CD4-positive, CD25-positive, alpha-beta regulatory T cell (primary cell): ENCODE measurements at regions not wholly inside any gene's neighbourhood (a gene's known extent, or its start where the extent isn't known, plus 50 kb on each side); places are given as distances from the start of the nearest gene placed in this dataset.
A peak's percentile ranks its signal among the peaks of the same experiment; 100 is the strongest.
"Not testable (repeated sequence)": the region's sequence is repeated elsewhere in the genome, so short reads cannot be mapped to it uniquely, and the experiment has no call there.

Experiments used
- ATAC-seq, 2 donors: fragments of 150-1000 bp; cut with Tn5 transposase; one replicate each; pipeline ENCODE4 v1.10.0; 2021; ENCODE audit warnings: low read depth in 2 of 2, moderate number of reproducible peaks in 2 of 2, moderate library complexity in 1 of 2
- DNase-seq, 3 donors: peaks; one replicate each; pipeline versions ENCODE4 v3.0.0 to v3.0.0-alpha.2; 2012 to 2022; ENCODE audit warnings: mixed read lengths in 1 of 3
- H3K27ac ChIP-seq: one replicate; pipeline ENCODE4 v1.7.0; 2013; ENCODE audit warnings: mild to moderate bottlenecking, low read length; ENCODE audit not compliant: insufficient read depth, poor library complexity, severe bottlenecking
- H3K27me3 ChIP-seq: one replicate; pipeline ENCODE4 v1.7.0; 2013; ENCODE audit warnings: low read length; ENCODE audit not compliant: control insufficient read depth, insufficient read depth
- H3K36me3 ChIP-seq: one replicate; pipeline ENCODE4 v1.7.0; 2013; ENCODE audit warnings: mild to moderate bottlenecking, low read length, moderate library complexity; ENCODE audit not compliant: control insufficient read depth, insufficient read depth
- H3K4me1 ChIP-seq: 2 replicates; pipeline ENCODE4 v1.7.0; 2013; ENCODE audit warnings: mild to moderate bottlenecking, low read length; ENCODE audit not compliant: insufficient read depth, control insufficient read depth, poor library complexity, severe bottlenecking
- H3K4me3 ChIP-seq: one replicate; pipeline ENCODE4 v1.7.0; 2013; ENCODE audit warnings: low read depth, mild to moderate bottlenecking, low read length, moderate library complexity
- H3K9me3 ChIP-seq, 2 experiments: 1 replicate in 1 of 2; 2 replicates in 1 of 2; pipeline ENCODE4 v1.7.0; 2013; ENCODE audit warnings: low read length in 2 of 2, mild to moderate bottlenecking in 1 of 2, moderate library complexity in 1 of 2; ENCODE audit not compliant: control insufficient read depth in 2 of 2
- H3K27ac Mint-ChIP-seq, 3 donors: one replicate each; pipeline ENCODE4 v1.8.0; 2020 to 2022; ENCODE audit warnings: mild to moderate bottlenecking in 3 of 3, mixed read lengths in 3 of 3, moderate library complexity in 2 of 3
- H3K27me3 Mint-ChIP-seq: one replicate; pipeline ENCODE4 v1.8.0; 2022; ENCODE audit warnings: mild to moderate bottlenecking, mixed read lengths
- H3K36me3 Mint-ChIP-seq: one replicate; pipeline ENCODE4 v1.8.0; 2020; ENCODE audit warnings: mixed read lengths
- H3K4me1 Mint-ChIP-seq, 4 donors: one replicate each; pipeline ENCODE4 v1.8.0; 2020 to 2022; ENCODE audit warnings: mixed read lengths in 4 of 4, mild to moderate bottlenecking in 1 of 4
- H3K4me3 Mint-ChIP-seq, 4 donors: one replicate each; pipeline ENCODE4 v1.8.0; 2020 to 2022; ENCODE audit warnings: mild to moderate bottlenecking in 4 of 4, mixed read lengths in 4 of 4, moderate library complexity in 3 of 4
- H3K9me3 Mint-ChIP-seq, 7 donors: one replicate each; pipeline ENCODE4 v1.8.0; 2020 to 2022; ENCODE audit warnings: mixed read lengths in 7 of 7, mild to moderate bottlenecking in 3 of 7, moderate library complexity in 2 of 7

- DNase-seq, result no peak
- H3K36me3 Mint-ChIP-seq, result no peaks in the 10 kb centered on the region
Observed at GRCh38 chr2:195238379-195238778, 418.6 kb upstream of the SLC39A10 start.

GRCh38 chr2:195228547-195228946 is 428.5 kb upstream of the SLC39A10 start:
- DNase-seq, H3K4me3 ChIP-seq, H3K27ac Mint-ChIP-seq, H3K4me3 Mint-ChIP-seq, H3K36me3 Mint-ChIP-seq, H3K27me3 Mint-ChIP-seq, H3K4me1 Mint-ChIP-seq, H3K4me1 ChIP-seq, H3K9me3 ChIP-seq, H3K27ac ChIP-seq, H3K27me3 ChIP-seq, H3K36me3 ChIP-seq, ATAC-seq: not testable (repeated sequence)
- H3K9me3 Mint-ChIP-seq, result peaks cover 0 to 17% (median 3%) of the 10 kb centered on the region in 7 donors

More at GRCh38 chr2:195238379-195238778, 418.6 kb upstream of the SLC39A10 start:
- Histone ChIP-seq H3K4me3 (no peak overlapping the region), H3K4me1 (no peaks in the 10 kb centered on the region), H3K27ac (no peak overlapping the region), H3K9me3 (no peaks in the 10 kb centered on the region), H3K27me3 (peaks cover 3% of the 10 kb centered on the region), H3K36me3 (no peaks in the 10 kb centered on the region)
- H3K9me3 Mint-ChIP-seq, result peaks cover 0 to 6% (median 0%) of the 10 kb centered on the region in 7 donors
- ATAC-seq, result no peak
- no peaks in the 10 kb centered on the region for H3K27me3 Mint-ChIP-seq
- H3K27ac Mint-ChIP-seq, result no peak overlapping the region
- H3K4me3 Mint-ChIP-seq, result no peak overlapping the region
- H3K4me1 Mint-ChIP-seq, result peaks cover 0 to 4% (median 1%) of the 10 kb centered on the region in 4 donors

- Mint-ChIP-seq H3K36me3 (no peaks in the 10 kb centered on the region), H3K27me3 (peaks cover 12% of the 10 kb centered on the region), H3K4me1 (peaks cover 0 to 4% (median 0%) of the 10 kb centered on the region in 4 donors), H3K27ac (no peak overlapping the region), H3K9me3 (peaks cover 0 to 3% (median 0%) of the 10 kb centered on the region in 7 donors), H3K4me3 (no peak overlapping the region)
- Histone ChIP-seq H3K27me3 (no peaks in the 10 kb centered on the region), H3K4me3 (no peak overlapping the region), H3K27ac (no peak overlapping the region), H3K9me3 (no peaks in the 10 kb centered on the region), H3K36me3 (no peaks in the 10 kb centered on the region), H3K4me1 (no peaks in the 10 kb centered on the region)
- no peak for ATAC-seq
- no peak for DNase-seq
Observed at GRCh38 chr2:195214072-195214471, 443.0 kb upstream of the SLC39A10 start.

- Mint-ChIP-seq H3K9me3 (peaks cover 0 to 3% (median 0%) of the 10 kb centered on the region in 7 donors), H3K27ac (no peak overlapping the region), H3K36me3 (no peaks in the 10 kb centered on the region), H3K4me1 (peaks cover 0 to 4% (median 0%) of the 10 kb centered on the region in 4 donors), H3K4me3 (no peak overlapping the region), H3K27me3 (peaks cover 12% of the 10 kb centered on the region)
- Histone ChIP-seq H3K27me3 (no peaks in the 10 kb centered on the region), H3K27ac (no peak overlapping the region), H3K4me1 (no peaks in the 10 kb centered on the region), H3K9me3 (no peaks in the 10 kb centered on the region), H3K36me3 (no peaks in the 10 kb centered on the region), H3K4me3 (no peak overlapping the region)
- DNase-seq (no peak), ATAC-seq (no peak)
Observed at GRCh38 chr2:195212586-195212985, 444.4 kb upstream of the SLC39A10 start.

- ATAC-seq (peak in 1 of 2 donors; percentile 58), DNase-seq (peak in 1 of 3 donors; percentile 39)
- Histone ChIP-seq H3K27me3 (no peaks in the 10 kb centered on the region), H3K4me3 (no peak overlapping the region), H3K9me3 (no peaks in the 10 kb centered on the region), H3K27ac (no peak overlapping the region), H3K36me3 (no peaks in the 10 kb centered on the region), H3K4me1 (no peaks in the 10 kb centered on the region)
- Mint-ChIP-seq H3K27ac (no peak overlapping the region), H3K9me3 (peaks cover 0 to under 1% (median 0%) of the 10 kb centered on the region in 7 donors), H3K27me3 (peaks cover 3% of the 10 kb centered on the region), H3K4me1 (peaks cover 8 to 14% (median 12%) of the 10 kb centered on the region in 4 donors), H3K4me3 (no peak overlapping the region), H3K36me3 (no peaks in the 10 kb centered on the region)
Observed at GRCh38 chr2:195202163-195202845, 454.7 kb upstream of the SLC39A10 start.

- H3K27ac ChIP-seq, result no peak overlapping the region
- Mint-ChIP-seq H3K4me3 (no peak overlapping the region), H3K9me3 (no peaks in the 10 kb centered on the region), H3K4me1 (peaks cover 8 to 14% (median 12%) of the 10 kb centered on the region in 4 donors), H3K27me3 (peaks cover 7% of the 10 kb centered on the region), H3K27ac (no peak overlapping the region), H3K36me3 (no peaks in the 10 kb centered on the region)
- H3K4me3 ChIP-seq, result no peak overlapping the region
- no peaks in the 10 kb centered on the region for H3K9me3 ChIP-seq
- no peaks in the 10 kb centered on the region for H3K36me3 ChIP-seq
- DNase-seq (no peak), ATAC-seq (no peak)
- no peaks in the 10 kb centered on the region for H3K4me1 ChIP-seq
- H3K27me3 ChIP-seq, result no peaks in the 10 kb centered on the region
Observed at GRCh38 chr2:195199864-195200263, 457.2 kb upstream of the SLC39A10 start.

GRCh38 chr2:195181059-195181705 is 475.8 kb upstream of the SLC39A10 start:
- Mint-ChIP-seq H3K36me3 (no peaks in the 10 kb centered on the region), H3K27ac (no peak overlapping the region), H3K9me3 (peaks cover 0 to 2% (median 0%) of the 10 kb centered on the region in 7 donors), H3K4me3 (no peak overlapping the region), H3K27me3 (no peaks in the 10 kb centered on the region), H3K4me1 (no peaks in the 10 kb centered on the region)
- Histone ChIP-seq H3K4me1 (no peaks in the 10 kb centered on the region), H3K27ac (no peak overlapping the region), H3K27me3 (no peaks in the 10 kb centered on the region), H3K36me3 (no peaks in the 10 kb centered on the region), H3K9me3 (no peaks in the 10 kb centered on the region), H3K4me3 (no peak overlapping the region)
- ATAC-seq (no peak), DNase-seq (no peak)
